Prostate gland (tissue), 2 donors: ENCODE measurements at regions not wholly inside any gene's neighbourhood (a gene's known extent, or its start where the extent isn't known, plus 50 kb on each side); places are given as distances from the start of the nearest gene placed in this dataset.

Source experiments
- CTCF ChIP-seq, 4 experiments: fragments of 200-600 bp in 2 of 4; fragments of 450-650 bp in 2 of 4; sonication (generic) in 2 of 4; IDR thresholded peaks; 1 replicate in 3 of 4; 2 replicates in 1 of 4; pipeline ENCODE4 v1.5.1; 2016 to 2019; ENCODE audit warnings: antibody characterized with exemption in 4 of 4, mild to moderate bottlenecking in 2 of 4, moderate library complexity in 2 of 4
- POLR2A ChIP-seq: fragments of 450-650 bp; IDR thresholded peaks from one replicate; pipeline ENCODE4 v1.6.1; 2016; ENCODE audit warnings: antibody characterized with exemption, mild to moderate bottlenecking
- POLR2AphosphoS5 ChIP-seq: sonication (generic); formaldehyde crosslinking; IDR thresholded peaks from one replicate; pipeline ENCODE4 v1.6.1; 2017; ENCODE audit warnings: antibody characterized with exemption

GRCh38 chr4:179634862-179635261 lies 2192.6 kb upstream of the AGA start:
- no peak for TF ChIP-seq CTCF (IDR thresholded peaks at IDR 0.05)
- TF ChIP-seq POLR2A = no peak
- no peak for TF ChIP-seq POLR2AphosphoS5
